ENCODE measurements at regions not wholly inside any gene's neighbourhood (a gene's known extent, or its start where the extent isn't known, plus 50 kb on each side); places are given as distances from the start of the nearest gene placed in this dataset.
"Not testable (repeated sequence)": the region's sequence is repeated elsewhere in the genome, so short reads cannot be mapped to it uniquely, and the experiment has no call there.

DNA sequence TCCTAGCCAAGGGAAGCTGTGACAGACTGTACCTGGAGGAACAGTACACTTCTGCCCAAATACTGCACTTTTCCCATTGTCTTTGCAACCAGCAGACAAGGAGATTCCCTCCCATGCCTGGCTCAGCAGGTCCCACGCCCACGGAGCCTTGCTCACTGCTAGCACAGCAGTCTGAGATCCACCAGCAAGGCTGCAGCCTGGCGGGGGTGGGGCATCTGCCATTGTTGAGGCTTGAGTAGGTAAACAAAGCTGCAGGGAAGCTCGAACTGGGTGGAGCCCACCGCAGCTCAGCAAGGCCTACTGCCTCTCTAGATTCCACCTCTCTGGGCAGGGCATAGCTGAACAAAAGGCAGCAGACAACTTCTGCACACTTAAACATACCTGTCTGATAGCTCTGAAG is 268.9 kb downstream of the OSR1 start:
- DNase-seq, result not testable (repeated sequence)

DNA sequence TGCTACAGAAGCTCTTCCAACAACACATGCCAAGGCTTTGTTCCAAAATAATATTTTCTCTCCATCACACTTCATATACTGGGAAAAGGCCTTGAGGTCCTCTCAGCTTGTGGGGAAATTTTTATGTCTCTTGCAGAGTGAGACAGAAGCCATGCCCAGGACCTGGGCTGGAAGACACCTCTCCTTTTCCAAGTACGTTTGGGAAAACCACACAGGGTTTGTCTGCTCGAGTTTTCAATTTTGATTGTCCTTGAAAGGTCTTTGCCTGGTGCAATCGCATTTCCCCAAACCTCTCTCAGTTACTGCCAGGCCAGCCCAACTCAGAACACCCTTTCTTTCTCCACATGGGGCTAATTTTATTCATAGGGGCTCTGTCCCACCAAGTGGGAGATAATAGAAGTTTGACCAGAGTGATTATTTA is 272.2 kb downstream of the OSR1 start:
- no peak for DNase-seq

DNA sequence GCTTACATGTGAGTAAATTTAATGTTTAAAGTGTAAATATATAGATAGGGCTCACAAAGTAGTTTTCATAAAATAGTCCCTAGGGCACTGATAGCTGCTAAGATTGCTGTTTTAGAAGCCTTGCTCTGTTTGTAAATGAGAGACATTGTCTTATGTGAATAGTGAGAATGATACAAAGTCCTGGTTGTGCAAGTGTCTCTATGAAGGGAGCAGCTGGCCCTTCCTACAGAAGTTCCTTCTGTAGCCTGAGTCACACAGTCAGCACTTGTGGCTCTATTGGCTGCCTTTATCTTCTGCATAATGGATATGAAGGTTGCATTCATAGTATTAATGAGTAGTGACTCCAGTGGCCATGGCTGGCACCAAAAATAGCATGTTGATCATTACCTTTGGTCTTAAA is 279.7 kb downstream of the OSR1 start:
- DNase-seq, result no peak

DNA sequence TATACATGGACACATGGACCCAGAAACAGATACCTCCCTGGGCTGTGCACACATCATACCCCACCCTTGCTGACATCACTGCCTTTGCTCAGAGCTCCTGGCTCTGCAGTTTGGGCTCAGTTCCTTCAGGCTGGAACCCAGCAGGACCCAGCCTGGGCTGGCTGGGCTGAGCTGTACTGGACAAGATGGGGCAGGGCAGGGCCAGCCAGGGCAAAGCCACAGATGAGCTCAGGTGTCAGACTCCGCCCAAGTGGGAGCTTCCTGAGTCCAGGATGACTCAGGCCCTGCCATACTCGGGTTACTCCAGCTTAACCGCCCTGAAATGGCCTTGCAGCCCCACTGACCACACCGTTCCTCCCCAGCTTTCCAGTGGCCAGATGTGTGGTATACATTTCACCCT is 284.9 kb downstream of the OSR1 start:
- DNase-seq, result no peak

DNA sequence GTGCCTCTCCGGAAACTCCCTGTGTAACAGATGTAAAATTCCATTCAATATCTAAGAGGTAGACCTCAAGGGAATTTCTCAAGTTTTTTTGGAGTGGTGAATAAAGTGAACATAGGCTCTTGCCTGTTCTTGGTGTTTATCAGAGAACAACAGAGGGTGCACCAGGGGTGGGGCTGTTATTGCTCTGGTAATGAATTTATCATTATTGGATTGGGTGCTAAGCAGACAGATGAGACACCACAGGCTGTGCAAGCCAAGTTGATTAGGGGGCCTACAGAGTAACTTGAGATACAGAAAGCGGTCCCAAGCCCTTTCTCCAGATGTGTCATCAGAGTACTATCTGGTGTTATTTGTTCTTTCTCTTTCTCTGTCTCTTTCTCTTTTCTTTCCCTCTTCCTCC is 286.3 kb downstream of the OSR1 start:
- DNase-seq, result no peak

DNA sequence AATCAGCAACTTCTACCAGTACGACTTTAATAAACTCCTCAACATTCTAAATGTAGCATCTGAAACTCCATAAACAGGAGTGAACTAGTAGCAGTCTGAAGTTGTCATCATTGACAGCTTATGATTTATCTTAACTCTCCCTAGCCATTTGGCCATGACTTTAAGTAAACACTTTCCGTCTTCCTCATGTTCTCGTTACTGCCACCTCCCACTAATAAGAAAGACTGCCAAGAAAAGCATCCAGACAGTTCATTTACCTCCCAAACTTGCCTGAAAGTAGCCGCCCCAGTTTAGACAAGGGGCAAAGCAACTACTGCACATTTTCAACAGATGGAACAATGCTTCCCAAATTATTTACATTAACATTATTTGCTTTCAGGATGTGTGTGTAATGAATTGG is 287.5 kb downstream of the OSR1 start:
- no peak for DNase-seq

DNA sequence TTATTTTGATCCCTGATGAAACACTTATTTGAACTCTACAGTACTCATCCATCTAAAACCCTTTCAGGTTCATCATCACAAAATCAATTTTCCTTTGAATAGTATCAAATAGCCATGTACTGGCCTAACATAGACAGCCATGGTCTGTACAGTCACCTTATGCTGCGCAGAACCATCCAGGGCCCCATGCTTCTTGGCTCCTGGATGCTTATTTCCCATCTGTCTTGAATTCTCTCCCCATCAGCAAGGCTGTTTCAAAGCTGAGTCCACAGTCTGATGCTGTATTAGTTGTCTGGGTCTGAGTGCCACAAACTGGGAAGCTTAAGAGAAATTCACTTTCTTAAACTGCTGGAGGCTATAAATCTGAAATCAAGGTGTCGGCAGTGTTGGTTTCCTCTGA is 290.2 kb downstream of the OSR1 start:
- no peak for DNase-seq

DNA sequence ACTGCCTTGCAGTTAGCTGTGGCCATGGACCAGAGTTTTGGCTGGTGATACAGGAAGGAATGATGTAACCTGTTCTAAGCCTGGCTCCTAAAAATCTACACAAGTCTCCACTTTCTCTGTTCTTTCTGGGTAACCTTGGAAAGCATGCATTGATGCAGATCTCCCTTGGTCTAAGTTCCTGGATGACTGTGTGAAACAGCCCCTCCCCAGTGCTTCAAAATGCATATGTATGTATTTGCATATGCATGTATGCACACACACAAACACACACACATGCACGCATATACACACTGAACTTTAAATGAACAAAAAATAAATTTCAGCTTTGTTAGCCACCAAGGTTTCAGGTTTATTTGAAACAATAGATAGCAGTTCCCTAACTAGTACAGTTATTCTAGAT is 296.1 kb downstream of the OSR1 start:
- DNase-seq, result no peak

DNA sequence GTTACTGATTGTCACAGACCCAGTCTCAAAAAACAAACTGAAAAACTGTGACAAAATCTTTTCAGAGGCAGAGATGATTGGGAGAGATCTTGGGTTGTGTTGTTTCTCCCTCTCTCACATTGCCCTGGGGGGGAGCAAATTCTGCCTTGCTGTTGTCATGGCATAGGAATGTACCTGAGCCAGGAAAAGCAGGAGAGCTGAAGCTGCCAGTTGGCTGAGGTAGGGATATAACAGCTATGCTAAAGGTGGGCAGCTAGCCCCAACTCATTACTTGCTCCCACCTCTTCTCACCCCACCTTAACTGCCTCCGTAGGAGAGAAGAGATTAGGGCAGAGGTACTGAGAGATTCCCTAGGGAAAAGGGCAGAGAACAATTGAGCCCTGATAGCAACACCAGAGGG is 299.3 kb downstream of the OSR1 start:
- no peak for DNase-seq

DNA sequence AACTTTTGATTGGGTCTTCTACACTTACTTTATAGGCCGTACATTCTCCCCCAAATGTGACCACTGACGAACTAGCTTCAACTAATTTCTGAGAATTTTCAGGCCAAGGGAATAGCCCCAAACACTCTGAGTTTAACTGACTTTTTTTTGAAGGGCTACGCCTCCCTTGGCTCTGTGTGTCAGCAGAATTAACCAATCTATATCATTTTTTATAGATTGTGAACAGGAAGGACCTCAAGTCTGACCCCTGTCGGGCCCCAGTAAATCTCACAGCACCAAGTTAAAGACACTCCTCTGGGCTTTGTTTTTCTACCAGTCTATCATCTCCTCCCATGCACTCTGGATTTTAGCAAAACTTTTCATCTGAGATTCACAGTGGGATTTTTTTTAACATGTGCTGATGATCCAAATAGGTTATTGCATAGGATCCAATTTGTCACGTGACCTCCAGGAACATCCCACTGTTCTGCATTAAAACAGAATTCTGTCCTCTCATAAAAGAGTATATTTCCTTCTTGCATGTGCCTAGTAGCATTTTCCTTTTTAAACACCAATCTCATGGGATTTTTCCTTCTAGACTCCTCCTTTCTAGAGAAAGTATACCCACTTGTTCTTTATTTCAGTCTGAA is 307.1 kb downstream of the OSR1 start:
- no peak for DNase-seq

DNA sequence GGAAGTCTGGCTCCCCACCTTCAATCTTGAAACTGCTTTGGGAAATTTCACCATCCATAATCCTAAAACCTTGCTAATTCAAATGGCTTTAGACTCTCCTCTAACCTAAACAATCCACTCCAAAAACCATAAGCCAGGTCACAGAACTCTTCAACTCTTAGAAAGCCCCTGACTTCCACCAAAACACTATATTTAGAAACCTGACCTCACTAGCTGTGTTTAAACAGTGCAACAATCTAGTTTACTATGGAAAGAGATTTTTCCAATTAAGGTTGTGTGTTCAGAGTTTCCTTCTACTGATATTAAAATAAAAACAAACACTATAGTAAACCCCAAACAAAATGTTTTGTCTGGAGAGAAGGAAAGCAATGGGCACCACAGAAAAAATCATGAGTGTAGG is 308.1 kb downstream of the OSR1 start:
- no peak for DNase-seq

DNA sequence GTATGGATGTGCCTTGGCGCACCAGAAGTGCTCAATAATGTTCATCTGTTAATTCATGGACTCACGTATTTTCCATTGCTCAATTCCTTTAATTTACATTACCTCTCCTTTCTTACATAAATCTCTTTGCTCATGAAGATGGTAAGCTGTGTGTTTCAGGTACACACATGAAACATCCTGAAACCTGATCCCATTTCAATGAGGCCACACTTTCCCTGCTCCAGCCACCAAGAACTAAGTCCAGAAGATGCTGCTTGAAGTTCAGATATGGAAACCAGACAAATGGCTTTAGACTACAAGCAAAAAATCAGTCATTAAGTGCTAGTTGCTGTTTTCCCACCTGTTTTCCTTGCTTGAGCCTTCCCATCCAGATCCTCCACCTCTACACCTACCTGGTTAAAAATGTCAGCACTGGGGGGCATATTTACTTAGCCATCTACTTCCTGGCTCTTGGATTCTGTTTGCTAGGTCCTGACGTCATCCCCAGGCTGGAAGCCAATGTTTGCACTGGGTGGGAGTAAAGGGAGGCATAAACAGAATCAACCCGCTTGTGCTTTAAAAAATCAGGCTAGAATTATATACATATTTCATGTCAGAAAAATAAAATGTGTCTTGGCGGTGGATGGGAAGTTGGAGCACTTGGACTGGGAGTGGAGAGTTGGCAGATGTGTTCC is 309.7 kb downstream of the OSR1 start:
- no peak for DNase-seq

DNA sequence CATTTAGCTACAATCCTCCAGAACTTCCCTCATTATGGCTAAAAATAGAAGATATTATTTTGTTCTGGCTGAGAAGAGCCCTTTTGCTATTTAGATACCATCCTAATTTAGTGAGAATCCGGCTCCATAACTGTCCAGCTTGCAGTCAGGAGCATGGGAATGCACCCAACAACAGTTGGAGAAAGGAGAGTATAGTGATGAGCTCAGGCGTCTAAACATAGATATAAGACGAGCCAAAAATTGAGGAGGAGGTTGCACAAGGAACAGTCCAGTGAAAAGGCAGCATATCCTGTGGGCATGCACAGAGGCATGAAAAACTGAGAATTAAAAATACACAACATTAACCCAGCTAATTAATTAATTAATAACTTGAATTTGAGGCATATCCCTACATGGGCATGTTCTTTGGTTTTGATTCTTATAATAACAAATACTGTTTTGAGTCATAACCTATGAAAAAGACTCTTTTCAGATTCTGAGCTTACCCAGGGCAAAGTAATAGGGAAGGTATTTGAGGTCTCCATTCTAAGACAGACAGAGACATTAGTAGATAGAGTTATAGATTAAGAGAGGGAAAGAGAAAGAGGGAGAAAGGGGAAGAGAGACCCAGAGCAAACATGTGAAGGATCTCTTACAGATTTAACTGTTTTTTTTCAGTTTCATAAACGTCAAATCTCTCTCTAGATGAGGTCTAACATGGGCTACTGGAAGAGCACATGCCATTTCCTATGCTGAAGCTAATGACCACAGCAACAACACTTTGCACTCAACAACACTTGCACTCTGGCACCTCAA is 311.2 kb downstream of the OSR1 start:
- DNase-seq, result no peak

DNA sequence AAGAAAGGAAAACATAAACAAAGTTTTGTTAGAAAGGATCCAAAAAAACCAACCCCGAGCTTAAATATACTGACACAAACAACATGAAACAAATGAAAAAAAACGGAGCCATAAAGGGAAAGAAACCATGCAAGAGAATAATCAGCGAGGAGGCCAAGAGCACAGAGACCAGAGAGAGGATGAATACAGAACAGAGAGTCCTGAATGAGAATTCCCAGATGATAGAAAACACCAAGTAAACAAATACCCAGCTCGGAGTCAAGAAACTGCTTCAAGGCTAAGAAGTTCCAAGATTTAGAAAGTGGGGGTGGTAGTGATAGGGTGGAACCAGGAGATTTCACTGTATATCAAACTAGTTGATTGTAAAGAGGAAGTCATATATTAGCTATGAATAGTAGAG is 313.3 kb downstream of the OSR1 start:
- DNase-seq, result no peak

DNA sequence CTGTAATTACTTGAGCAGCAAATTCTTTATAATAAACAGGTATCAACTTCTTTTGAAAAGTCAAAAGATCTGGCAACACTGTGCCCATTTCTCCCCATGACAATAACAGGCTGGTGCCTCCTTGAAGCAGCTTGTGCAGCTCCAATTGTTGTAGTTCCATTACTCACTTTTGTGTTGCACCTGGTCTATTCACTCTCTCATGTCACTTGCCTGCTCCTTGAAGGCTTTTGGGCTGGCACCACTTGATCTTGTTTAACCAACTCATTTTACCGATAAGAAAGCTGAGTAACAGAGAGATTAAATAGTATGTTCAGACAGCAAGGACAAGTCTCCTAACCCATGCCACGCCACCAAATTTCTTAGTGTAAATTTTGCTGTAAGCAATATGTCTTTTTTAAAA is 314.5 kb downstream of the OSR1 start:
- DNase-seq, result no peak

DNA sequence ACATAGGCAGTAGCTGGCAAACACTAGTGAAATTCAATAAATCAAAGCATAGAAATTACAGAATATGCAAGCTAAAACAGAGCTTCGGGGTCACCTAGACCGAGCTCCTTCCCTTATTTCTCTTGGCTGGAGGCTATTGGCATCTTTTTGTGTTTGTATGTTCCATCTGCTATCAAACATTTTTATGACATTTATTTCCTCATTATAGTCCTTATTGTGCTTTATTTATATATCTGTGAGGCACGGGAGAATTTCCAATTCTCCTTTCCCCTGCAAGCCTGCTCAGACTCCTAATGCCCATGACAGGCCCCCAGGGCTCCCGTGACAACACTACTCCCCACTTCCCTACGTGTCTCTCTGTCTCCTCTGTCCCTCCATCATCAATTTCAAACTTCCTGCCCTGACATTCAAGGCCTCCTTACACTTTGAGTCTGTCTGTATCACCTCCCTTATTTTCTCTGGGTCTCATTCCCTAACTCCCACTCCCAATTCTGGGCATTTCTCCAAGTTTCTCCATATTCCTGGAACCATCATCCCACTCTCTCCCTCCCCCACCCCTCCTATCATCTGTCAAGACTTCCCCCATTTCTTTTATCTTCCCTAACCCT is 316.9 kb downstream of the OSR1 start:
- DNase-seq, result no peak

DNA sequence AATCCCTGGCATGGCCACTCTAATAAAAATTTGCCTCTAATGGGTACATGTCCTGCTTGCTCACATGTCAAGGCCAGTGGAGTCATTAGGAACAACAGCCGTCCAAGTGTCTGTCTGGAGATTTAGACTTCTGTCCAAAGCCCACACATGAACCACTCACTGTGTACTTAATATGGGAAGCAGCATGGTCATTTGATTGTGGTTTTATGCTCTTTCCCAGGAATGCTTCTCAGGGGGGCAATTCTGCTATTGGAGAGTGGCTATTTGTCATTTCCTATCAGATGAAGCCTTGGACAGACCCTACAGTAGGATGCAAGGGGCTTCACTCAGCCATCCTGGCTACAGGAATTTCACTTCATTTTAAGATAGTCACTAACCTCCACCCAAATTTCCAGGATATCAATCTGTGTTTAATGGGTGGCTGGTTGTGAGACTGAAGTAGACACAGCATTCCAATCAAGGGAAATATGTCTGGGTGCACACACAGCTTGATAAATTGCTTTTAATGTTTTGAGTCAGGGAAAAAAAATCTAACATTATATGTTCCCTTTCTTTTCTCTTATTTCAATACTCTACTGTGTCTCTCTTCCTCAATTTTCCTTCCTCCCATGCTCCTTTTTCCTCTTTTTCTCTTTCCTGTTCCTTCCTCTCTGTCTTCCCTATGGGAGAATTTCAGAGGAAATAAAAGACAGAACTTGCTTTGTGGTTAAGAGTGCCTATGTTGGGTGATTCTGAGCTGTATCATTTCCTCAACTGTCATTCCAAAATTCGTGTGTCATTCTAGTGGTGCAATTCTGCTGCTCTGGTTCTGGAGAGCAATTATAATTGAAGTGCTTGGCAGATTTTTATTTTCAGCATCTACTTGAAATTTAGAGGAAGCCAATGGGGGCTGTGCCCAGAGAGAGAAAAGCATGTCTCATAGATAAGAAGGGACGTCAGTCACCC is 320.1 kb downstream of the OSR1 start:
- DNase-seq, result no peak

DNA sequence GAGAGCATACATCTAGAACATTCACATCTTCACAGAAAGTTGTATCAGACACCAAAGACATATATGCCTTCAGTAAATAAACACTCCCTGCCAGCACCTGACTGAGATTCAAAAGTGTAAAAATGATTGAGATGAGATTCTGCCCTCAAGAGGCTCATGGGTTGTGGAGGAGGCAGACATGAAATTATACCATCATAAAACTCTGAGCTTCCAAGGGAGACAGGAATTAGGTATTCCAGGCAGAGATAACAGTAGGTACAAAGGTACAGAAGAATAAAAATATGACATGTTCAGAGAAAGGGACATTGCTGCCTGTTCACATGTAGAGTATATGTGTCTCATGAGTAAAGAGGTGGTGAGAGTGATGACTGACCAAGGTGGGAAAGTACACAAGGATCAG is 322.3 kb downstream of the OSR1 start:
- DNase-seq, result no peak

DNA sequence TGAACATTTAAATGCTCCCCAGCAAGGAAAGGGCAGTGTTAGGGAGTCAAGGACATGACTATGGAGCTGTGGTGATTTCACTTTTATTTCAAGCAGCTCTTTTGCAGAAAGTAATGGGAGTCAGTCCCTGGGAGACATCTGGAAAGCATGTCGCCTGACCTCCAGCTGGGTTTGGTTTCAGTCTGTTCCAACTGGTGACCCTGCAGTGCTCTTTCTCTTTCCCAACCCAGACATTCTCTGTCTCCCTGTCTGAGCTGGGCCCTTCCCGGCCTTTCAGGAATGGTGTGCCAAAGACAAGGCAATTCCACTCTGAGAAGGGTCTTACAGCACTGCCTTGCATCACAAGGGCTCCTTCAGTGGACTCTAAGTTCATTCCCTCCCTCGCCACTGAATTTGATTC is 323.2 kb downstream of the OSR1 start:
- DNase-seq, result no peak

DNA sequence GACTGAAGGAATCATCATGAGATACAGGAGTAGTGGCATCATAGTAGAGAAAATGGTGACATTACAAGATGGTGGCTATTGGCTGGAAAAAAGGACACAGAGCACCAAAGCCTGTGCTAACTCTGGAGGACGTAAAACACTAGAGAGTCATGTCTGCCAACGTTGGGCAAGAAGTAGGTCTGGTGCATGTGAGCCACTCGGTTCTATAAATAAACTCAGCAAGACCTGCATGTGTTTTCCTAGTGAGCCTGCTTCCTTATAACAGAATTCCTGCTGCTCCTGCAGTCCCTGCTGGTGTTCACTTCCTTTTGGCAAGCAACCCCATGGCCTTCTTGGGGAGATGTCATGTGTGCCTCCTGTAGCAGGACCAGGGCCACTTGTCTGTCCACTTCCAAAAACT is 325.2 kb downstream of the OSR1 start:
- no peak for DNase-seq

DNA sequence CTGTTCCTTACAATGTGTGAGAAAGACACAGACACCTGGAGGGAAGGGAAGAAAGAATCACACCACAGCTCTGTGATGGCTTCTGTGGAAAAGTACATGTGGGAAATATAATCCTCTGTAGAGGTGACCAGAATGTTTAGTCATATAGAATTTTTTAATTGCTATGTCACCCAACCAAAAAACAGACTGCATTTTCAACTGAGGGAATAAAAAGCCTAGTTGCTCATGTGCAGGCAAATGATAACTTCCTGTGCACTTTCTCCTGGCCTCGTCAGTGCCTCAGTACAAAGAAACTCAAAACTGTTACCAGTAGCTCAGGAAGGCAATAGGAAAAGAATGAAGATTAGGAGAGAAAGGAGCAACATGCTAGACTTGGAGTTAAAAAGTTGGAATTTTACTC is 326.8 kb downstream of the OSR1 start:
- DNase-seq, result no peak

DNA sequence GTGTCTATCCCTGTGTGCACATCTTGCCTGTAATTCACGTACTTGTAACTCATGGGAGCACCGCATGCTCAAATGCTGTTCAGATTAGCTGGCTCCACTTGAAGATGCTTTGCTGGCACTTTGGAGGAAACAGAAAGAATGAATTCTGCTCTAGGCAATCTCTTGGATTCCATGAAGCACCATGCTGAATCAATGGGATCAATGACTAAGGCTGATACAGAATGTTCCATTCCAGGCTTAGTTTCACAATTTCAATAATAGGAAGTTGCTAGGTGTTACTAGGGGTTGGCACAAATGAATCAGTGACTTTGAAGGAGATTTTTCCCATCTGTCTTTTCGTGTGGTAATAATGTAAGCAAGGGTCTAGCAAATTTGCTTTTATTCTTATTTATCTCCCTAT is 328.8 kb downstream of the OSR1 start:
- DNase-seq, result no peak
